ENCODE measurements at regions not wholly inside any gene's neighbourhood (a gene's known extent, or its start where the extent isn't known, plus 50 kb on each side); places are given as distances from the start of the nearest gene placed in this dataset.

- no peak for DNase-seq
- H3K9me3 ChIP-seq: peaks cover 0 to 6% (median 5%) of the 10 kb centered on the region in 3 donors
- H3K27ac ChIP-seq: no peak overlapping the region
- intact Hi-C loops (cut with DNase I; ENCODE audit: low total_unique reads): no loop called here
- no peak overlapping the region for H3K4me3 ChIP-seq
- H3K27me3 ChIP-seq: no peaks in the 10 kb centered on the region
- H3K4me1 ChIP-seq: no peaks in the 10 kb centered on the region
- no peaks in the 10 kb centered on the region for H3K36me3 ChIP-seq
- TF ChIP-seq, protein P1, sequence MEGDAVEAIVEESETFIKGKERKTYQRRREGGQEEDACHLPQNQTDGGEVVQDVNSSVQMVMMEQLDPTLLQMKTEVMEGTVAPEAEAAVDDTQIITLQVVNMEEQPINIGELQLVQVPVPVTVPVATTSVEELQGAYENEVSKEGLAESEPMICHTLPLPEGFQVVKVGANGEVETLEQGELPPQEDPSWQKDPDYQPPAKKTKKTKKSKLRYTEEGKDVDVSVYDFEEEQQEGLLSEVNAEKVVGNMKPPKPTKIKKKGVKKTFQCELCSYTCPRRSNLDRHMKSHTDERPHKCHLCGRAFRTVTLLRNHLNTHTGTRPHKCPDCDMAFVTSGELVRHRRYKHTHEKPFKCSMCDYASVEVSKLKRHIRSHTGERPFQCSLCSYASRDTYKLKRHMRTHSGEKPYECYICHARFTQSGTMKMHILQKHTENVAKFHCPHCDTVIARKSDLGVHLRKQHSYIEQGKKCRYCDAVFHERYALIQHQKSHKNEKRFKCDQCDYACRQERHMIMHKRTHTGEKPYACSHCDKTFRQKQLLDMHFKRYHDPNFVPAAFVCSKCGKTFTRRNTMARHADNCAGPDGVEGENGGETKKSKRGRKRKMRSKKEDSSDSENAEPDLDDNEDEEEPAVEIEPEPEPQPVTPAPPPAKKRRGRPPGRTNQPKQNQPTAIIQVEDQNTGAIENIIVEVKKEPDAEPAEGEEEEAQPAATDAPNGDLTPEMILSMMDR (IDR thresholded peaks at IDR 0.05): no peak
Measured at GRCh38 chrX:113586281-113586898, 745.8 kb upstream of the AMOT start.

DNA sequence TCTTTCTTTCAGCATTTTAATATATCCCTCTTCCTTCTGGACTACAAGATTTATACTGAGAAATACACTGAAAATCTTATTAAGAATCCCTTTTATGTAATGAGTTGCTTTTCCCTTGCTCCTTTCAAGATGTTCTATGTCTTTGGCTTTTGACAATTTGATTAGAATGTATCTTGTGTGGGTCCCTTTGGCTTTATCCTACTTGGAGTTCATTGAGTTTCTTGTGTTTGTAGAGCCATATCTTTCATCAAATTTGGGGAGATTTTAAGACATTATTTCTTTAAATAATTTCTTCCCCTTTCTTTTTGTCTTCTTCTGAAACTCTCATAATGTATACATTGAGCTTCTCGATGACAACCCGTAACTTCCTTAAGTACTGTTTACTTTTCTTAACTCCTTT, 739.9 kb upstream of the AMOT start:
- peaks cover 0 to 19% (median 18%) of the 10 kb centered on the region in 3 donors for H3K9me3 ChIP-seq
- TF ChIP-seq, protein P1 (IDR thresholded peaks at IDR 0.05): no peak
- no peaks in the 10 kb centered on the region for H3K4me1 ChIP-seq
- no peak overlapping the region for H3K4me3 ChIP-seq
- H3K36me3 ChIP-seq: no peaks in the 10 kb centered on the region
- no peaks in the 10 kb centered on the region for H3K27me3 ChIP-seq
- intact Hi-C loops (cut with DNase I; ENCODE audit: low total_unique reads): no loop called here
- DNase-seq: no peak
- H3K27ac ChIP-seq: no peak overlapping the region

DNA sequence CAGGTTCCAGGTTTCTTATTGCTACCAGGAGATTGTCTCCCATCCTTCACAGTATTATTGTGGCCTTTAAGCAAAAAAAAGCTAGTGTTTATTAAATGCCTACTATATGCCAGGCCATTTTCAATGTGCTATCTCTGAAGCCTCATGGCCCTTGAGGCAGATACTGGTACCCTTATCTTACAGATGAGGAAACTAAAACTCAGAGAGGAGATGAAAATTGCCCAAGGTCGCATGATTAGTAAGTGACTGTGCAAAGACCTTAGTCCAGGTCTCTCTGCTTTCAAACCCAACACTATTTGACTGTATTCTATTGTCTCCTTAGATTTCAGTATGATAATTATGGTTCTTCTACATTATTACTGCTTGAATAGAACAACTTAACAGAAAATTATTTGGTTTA, 717.9 kb upstream of the AMOT start:
- no peak overlapping the region for H3K4me3 ChIP-seq
- no peaks in the 10 kb centered on the region for H3K36me3 ChIP-seq
- intact Hi-C loops (cut with DNase I; ENCODE audit: low total_unique reads): no loop called here
- no peaks in the 10 kb centered on the region for H3K4me1 ChIP-seq
- TF ChIP-seq, protein P1 (IDR thresholded peaks at IDR 0.05): no peak
- no peaks in the 10 kb centered on the region for H3K9me3 ChIP-seq
- no peaks in the 10 kb centered on the region for H3K27me3 ChIP-seq
- DNase-seq: no peak
- no peak overlapping the region for H3K27ac ChIP-seq

DNA sequence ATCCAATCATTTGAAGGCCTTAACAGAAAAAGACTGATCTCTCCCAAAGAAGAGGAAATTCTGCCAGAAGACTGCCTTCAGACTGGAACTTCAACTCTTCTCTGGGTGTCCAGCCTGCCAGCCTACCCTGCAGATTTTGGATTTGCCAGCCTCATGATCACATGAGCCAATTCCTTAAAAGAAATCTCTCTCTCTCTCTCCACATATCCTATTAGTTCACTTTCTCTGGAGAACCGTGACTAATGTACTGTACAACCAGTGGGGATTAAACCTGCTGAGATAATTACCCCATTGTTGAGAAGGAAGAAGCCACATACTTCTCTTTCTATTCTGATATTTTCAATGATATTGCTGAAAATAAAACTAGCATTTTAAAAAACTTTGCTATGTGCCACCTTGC, 711.3 kb upstream of the AMOT start:
- intact Hi-C loops (cut with DNase I; ENCODE audit: low total_unique reads): no loop called here
- no peak overlapping the region for H3K27ac ChIP-seq
- no peaks in the 10 kb centered on the region for H3K9me3 ChIP-seq
- DNase-seq: no peak
- no peaks in the 10 kb centered on the region for H3K27me3 ChIP-seq
- no peaks in the 10 kb centered on the region for H3K4me1 ChIP-seq
- H3K36me3 ChIP-seq: no peaks in the 10 kb centered on the region
- H3K4me3 ChIP-seq: no peak overlapping the region
- TF ChIP-seq, protein P1 (IDR thresholded peaks at IDR 0.05): no peak

- Histone ChIP-seq H3K4me3 (no peak overlapping the region), H3K9me3 (no peaks in the 10 kb centered on the region), H3K27ac (no peak overlapping the region), H3K27me3 (no peaks in the 10 kb centered on the region), H3K36me3 (no peaks in the 10 kb centered on the region), H3K4me1 (no peaks in the 10 kb centered on the region)
- no peak for DNase-seq
- TF ChIP-seq, protein P1 (IDR thresholded peaks at IDR 0.05): no peak
- intact Hi-C loops (cut with DNase I; ENCODE audit: low total_unique reads): no loop called here
Measured at GRCh38 chrX:113548308-113549015, 707.8 kb upstream of the AMOT start.

Data from tibial artery (tissue), 4 donors.